ENCODE measurements at regions not wholly inside any gene's neighbourhood (a gene's known extent, or its start where the extent isn't known, plus 50 kb on each side); places are given as distances from the start of the nearest gene placed in this dataset.
"Not testable (repeated sequence)": the region's sequence is repeated elsewhere in the genome, so short reads cannot be mapped to it uniquely, and the experiment has no call there.

DNA sequence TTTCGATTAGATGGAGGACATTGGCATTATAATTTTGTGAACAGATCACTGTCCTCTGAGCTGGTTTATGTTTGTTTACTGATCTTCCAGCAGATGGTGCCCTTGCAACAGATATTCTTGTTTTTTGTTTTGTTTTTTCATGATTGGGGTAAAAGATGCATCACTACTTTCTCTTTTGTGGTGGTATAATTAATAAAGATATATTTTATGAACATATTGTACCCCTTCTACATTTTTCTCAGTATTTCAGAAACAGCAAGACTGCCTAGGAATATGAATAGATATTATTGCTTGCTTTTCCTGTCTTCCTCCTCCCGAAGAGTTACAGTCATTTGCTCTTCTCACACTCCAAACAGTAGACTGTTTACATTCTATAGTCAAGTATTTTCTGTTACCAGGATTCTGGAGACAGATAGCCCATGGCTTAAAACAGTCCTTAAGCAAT, 905.2 kb downstream of the TRAM1L1 start:
- H3K36me3 ChIP-seq (ENCODE audit: insufficient read depth, low read length), result no peaks in the 10 kb centered on the region
- H3K4me1 ChIP-seq (ENCODE audit: insufficient read depth, low read length), result no peaks in the 10 kb centered on the region
- H3K4me3 ChIP-seq (ENCODE audit: low read length), result no peak overlapping the region
- no peaks in the 10 kb centered on the region for H3K9me3 ChIP-seq (ENCODE audit: low read length)
- no peak overlapping the region for H2AFZ ChIP-seq (ENCODE audit: low read depth, low read length)
- H3K27me3 ChIP-seq (ENCODE audit: insufficient read depth, low read length), result no peaks in the 10 kb centered on the region

DNA sequence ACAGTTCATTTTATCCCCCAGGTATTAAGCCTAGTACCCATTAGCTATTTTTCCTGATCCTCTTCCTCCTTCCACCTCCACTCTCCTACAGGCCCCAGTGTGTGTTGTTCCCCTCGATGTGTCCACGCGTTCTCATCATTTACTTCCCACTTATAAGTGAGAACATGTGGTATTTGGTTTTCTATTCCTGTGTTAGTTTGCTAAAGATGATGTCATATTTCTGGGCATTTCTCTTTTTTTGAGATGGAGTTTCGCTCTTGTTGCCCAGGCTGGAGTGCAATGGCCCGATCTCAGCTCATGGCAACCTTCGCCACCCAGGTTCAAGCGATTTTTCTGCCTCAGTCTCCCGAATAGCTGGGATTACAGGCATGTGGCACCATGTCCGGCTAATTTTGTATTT, 934.0 kb downstream of the TRAM1L1 start:
- not testable (repeated sequence) for H3K4me3 ChIP-seq (ENCODE audit: low read length); H3K36me3 ChIP-seq (ENCODE audit: insufficient read depth, low read length); H3K9me3 ChIP-seq (ENCODE audit: low read length); H3K27me3 ChIP-seq (ENCODE audit: insufficient read depth, low read length); H2AFZ ChIP-seq (ENCODE audit: low read depth, low read length); H3K4me1 ChIP-seq (ENCODE audit: insufficient read depth, low read length)

DNA sequence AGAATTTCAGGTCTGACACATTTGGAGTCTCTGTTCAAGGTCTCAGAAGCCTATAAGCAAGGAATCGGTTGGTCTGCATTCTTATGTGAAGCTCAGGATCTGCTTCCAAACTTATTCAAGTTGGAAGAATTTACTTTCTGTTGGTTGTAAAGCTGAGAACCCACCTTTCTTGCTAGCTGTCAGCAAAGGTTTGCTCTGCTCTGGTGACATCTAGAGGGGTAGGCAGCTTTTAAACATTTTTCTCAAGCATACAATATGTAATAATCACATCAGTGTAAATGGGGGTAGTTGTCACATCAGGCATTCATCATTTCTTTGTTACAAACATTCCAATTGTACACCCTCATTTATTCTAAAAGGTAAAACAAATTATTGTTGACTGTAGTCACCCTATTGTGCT, 935.2 kb downstream of the TRAM1L1 start:
- Histone ChIP-seq H3K9me3 (ENCODE audit: low read length) (no peaks in the 10 kb centered on the region), H3K27me3 (ENCODE audit: insufficient read depth, low read length) (no peaks in the 10 kb centered on the region), H3K4me3 (ENCODE audit: low read length) (no peak overlapping the region), H2AFZ (ENCODE audit: low read depth, low read length) (no peak overlapping the region), H3K4me1 (ENCODE audit: insufficient read depth, low read length) (no peaks in the 10 kb centered on the region), H3K36me3 (ENCODE audit: insufficient read depth, low read length) (no peaks in the 10 kb centered on the region)

DNA sequence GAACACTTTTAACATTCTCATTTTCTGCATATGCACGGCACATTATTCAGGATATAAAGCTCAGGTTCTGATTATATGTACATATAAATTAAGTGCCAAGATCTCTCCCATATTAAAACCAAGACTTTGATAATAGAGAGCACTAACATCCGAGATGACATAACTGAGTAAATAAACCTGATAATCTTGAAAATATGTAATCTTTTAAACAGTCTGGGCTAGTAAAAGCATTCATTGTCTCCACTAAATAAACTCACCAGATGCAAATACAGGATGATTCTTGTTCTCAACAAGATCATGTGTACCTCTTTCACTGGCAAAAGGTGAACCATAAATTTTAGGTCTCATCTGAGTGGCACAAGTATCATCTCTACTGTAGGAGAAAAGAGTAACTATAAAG, 942.2 kb downstream of the TRAM1L1 start:
- Histone ChIP-seq H3K9me3 (ENCODE audit: low read length) (no peaks in the 10 kb centered on the region), H2AFZ (ENCODE audit: low read depth, low read length) (no peak overlapping the region), H3K36me3 (ENCODE audit: insufficient read depth, low read length) (no peaks in the 10 kb centered on the region), H3K27me3 (ENCODE audit: insufficient read depth, low read length) (no peaks in the 10 kb centered on the region), H3K4me3 (ENCODE audit: low read length) (no peak overlapping the region), H3K4me1 (ENCODE audit: insufficient read depth, low read length) (no peaks in the 10 kb centered on the region)

DNA sequence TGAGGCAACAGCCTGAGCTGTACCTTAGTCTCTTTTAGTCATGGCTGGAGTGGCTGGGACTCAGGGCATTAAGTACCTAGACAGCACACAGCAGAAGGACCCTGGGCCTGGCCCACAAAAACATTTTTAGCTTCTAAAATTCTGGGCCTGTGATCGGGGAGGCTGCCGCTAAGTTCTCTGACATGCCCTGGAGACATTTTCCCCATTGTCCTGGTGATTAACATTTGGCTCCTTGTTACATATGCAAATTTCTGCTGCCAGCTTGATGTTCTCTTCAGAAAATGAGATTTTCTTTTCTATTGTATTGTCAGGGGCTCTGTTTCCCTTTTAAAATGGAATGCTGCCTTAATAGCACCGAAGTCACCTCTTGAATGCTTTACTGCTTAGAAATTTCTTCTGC, 952.4 kb downstream of the TRAM1L1 start:
- no peaks in the 10 kb centered on the region for H3K36me3 ChIP-seq (ENCODE audit: insufficient read depth, low read length)
- no peaks in the 10 kb centered on the region for H3K4me1 ChIP-seq (ENCODE audit: insufficient read depth, low read length)
- H2AFZ ChIP-seq (ENCODE audit: low read depth, low read length), result no peak overlapping the region
- no peak overlapping the region for H3K4me3 ChIP-seq (ENCODE audit: low read length)
- H3K27me3 ChIP-seq (ENCODE audit: insufficient read depth, low read length), result no peaks in the 10 kb centered on the region
- no peaks in the 10 kb centered on the region for H3K9me3 ChIP-seq (ENCODE audit: low read length)

DNA sequence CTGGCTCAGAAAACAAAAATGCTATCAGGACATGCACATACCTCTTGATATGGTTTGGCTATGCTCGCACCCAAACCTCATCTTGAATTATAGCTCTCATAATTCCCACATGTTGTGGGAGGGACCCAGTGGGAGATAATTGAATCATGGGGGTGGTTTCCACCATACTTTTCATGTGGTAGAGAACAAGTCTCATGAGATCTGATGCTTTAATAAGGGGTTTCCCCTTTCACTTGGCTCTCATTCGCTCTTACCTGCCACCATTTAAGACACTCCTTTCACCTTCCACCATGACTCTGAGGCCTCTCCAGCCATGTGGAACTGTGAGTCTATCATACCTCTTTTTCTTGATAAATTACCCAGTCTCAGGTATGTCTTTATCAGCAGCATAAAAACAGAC, 958.6 kb downstream of the TRAM1L1 start:
- H3K27me3 ChIP-seq (ENCODE audit: insufficient read depth, low read length), result no peaks in the 10 kb centered on the region
- H3K4me1 ChIP-seq (ENCODE audit: insufficient read depth, low read length), result no peaks in the 10 kb centered on the region
- no peak overlapping the region for H2AFZ ChIP-seq (ENCODE audit: low read depth, low read length)
- H3K4me3 ChIP-seq (ENCODE audit: low read length), result no peak overlapping the region
- H3K36me3 ChIP-seq (ENCODE audit: insufficient read depth, low read length), result no peaks in the 10 kb centered on the region
- no peaks in the 10 kb centered on the region for H3K9me3 ChIP-seq (ENCODE audit: low read length)

DNA sequence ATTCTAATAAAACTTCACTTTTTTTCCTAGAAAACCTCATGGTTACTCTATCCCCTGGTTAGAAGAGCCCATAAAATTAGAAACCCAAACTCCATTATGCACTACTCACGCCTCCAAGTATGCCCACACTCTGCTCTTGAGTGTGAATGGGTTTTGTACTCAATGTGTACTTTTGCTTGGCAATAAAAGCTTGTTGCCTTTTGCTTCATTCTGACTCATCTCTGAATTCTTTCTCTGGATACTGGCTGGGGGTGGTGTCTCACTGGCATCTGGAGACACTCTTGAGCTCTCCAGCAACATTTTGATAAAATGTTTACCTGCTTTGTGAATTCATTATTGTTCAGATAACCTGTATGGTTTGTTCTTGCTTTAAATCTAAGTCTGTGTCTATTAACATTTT, 963.3 kb downstream of the TRAM1L1 start:
- H3K27me3 ChIP-seq (ENCODE audit: insufficient read depth, low read length), result no peaks in the 10 kb centered on the region
- no peaks in the 10 kb centered on the region for H3K36me3 ChIP-seq (ENCODE audit: insufficient read depth, low read length)
- no peak overlapping the region for H2AFZ ChIP-seq (ENCODE audit: low read depth, low read length)
- H3K4me1 ChIP-seq (ENCODE audit: insufficient read depth, low read length), result no peaks in the 10 kb centered on the region
- no peak overlapping the region for H3K4me3 ChIP-seq (ENCODE audit: low read length)
- no peaks in the 10 kb centered on the region for H3K9me3 ChIP-seq (ENCODE audit: low read length)

DNA sequence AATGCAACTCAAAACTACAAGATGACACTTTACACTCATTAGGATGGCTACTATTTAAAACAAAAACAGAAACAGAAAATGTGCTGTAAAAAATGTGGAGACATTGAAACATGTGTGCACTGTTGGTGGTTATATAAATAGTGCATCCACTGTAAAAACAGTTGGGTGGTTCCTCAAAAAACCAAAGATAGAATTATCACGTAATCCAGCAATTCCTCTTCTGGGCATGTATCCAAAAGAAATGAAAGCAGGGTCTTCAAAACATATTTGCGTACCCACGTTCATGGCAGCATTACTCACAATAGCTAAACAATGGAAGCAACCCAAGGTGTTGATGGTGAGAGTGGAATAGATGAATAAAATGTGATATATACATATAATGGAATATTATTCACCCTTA, 967.2 kb downstream of the TRAM1L1 start:
- H3K4me1 ChIP-seq (ENCODE audit: insufficient read depth, low read length), result no peaks in the 10 kb centered on the region
- H3K36me3 ChIP-seq (ENCODE audit: insufficient read depth, low read length), result no peaks in the 10 kb centered on the region
- H2AFZ ChIP-seq (ENCODE audit: low read depth, low read length), result no peak overlapping the region
- H3K4me3 ChIP-seq (ENCODE audit: low read length), result no peak overlapping the region
- H3K9me3 ChIP-seq (ENCODE audit: low read length), result no peaks in the 10 kb centered on the region
- H3K27me3 ChIP-seq (ENCODE audit: insufficient read depth, low read length), result no peaks in the 10 kb centered on the region

DNA sequence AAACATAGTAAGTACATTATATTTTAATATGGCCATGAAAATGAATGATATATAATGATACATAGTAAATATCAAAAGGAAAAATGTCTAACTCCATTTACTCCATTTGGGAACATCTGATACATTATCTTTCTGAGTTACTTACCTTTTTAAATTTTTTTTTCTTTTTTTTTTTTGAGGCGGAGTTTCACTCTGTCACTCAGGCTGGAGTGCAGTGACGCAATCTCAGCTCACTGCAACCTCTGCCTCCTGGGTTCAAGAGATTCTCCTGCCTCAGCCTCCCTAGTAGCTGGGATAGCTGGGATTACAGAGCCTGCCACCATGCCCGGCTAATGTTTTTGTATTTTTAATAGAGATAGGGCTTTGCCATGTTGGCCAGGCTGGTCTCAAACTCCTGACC, 972.5 kb downstream of the TRAM1L1 start:
- not testable (repeated sequence) for H3K4me1 ChIP-seq (ENCODE audit: insufficient read depth, low read length); H3K9me3 ChIP-seq (ENCODE audit: low read length); H3K4me3 ChIP-seq (ENCODE audit: low read length); H3K27me3 ChIP-seq (ENCODE audit: insufficient read depth, low read length); H2AFZ ChIP-seq (ENCODE audit: low read depth, low read length); H3K36me3 ChIP-seq (ENCODE audit: insufficient read depth, low read length)

DNA sequence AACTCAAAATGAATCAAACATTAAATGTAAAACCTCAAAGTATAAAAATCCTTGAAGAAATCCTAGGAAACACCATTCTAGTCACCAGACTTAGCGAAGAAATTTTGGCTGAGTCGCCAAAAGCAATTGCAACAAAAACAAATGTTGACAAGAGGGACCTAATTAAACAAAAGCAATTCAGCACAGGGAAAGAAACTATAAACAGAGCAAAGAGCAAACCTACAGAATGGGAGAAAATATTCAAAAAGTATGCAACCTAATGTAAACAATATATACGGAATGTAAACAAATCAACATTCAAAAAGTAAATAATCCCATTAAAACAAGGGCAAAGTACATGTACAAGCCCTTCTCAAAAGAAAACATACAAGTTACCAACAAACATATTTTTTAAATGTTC, 974.7 kb downstream of the TRAM1L1 start:
- Histone ChIP-seq H3K27me3 (ENCODE audit: insufficient read depth, low read length) (no peaks in the 10 kb centered on the region), H3K4me3 (ENCODE audit: low read length) (no peak overlapping the region), H3K9me3 (ENCODE audit: low read length) (no peaks in the 10 kb centered on the region), H3K36me3 (ENCODE audit: insufficient read depth, low read length) (no peaks in the 10 kb centered on the region), H2AFZ (ENCODE audit: low read depth, low read length) (no peak overlapping the region), H3K4me1 (ENCODE audit: insufficient read depth, low read length) (no peaks in the 10 kb centered on the region)

DNA sequence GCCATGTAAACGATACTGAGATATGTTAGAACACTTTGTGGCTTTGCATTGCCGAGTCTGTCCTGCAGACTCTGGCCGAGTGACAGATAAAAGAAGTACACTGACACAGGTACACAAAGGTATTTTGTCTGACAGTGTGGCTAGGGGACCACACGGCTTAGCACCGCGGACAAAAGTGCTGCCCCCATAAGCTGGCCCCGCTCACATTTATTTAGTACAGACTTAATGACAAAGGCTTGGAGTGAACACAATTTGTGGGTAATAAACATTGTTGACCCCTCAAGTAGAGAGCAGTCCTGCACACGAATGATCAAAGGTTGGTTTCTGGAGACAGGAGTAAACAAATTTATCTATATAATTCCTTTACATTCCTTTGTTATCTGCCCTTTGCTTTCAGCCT, 976.8 kb downstream of the TRAM1L1 start:
- H3K27me3 ChIP-seq (ENCODE audit: insufficient read depth, low read length), result no peaks in the 10 kb centered on the region
- no peak overlapping the region for H3K4me3 ChIP-seq (ENCODE audit: low read length)

DNA sequence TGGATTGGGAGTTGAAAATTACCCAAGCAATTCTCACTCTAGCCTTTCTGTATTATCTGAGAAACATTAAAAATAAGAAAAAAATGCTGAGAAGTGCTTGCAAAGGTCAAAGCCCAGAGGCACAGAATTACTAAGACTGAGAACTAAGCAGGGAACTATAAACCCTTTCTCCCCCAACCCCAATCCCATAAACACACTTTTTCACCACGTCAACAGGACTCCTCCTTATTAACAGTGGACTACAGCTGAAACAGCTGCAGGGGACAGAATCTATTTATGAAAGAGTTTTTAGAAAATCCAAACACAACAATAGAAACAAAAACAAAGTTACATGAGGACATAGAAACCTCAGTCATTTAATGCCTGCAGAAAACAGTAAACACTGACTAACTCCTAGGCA, 984.1 kb downstream of the TRAM1L1 start:
- H2AFZ ChIP-seq (ENCODE audit: low read depth, low read length), result peak overlapping the region; percentile 46
- H3K27me3 ChIP-seq (ENCODE audit: insufficient read depth, low read length), result no peaks in the 10 kb centered on the region
- no peaks in the 10 kb centered on the region for H3K36me3 ChIP-seq (ENCODE audit: insufficient read depth, low read length)
- H3K4me1 ChIP-seq (ENCODE audit: insufficient read depth, low read length), result no peaks in the 10 kb centered on the region
- H3K4me3 ChIP-seq (ENCODE audit: low read length), result no peak overlapping the region
- H3K9me3 ChIP-seq (ENCODE audit: low read length), result no peaks in the 10 kb centered on the region

More for the DNA sequence above, 976.8 kb downstream of the TRAM1L1 start:
- Histone ChIP-seq H3K4me1 (ENCODE audit: insufficient read depth, low read length) (no peaks in the 10 kb centered on the region), H2AFZ (ENCODE audit: low read depth, low read length) (no peak overlapping the region), H3K9me3 (ENCODE audit: low read length) (no peaks in the 10 kb centered on the region), H3K36me3 (ENCODE audit: insufficient read depth, low read length) (no peaks in the 10 kb centered on the region)

DNA sequence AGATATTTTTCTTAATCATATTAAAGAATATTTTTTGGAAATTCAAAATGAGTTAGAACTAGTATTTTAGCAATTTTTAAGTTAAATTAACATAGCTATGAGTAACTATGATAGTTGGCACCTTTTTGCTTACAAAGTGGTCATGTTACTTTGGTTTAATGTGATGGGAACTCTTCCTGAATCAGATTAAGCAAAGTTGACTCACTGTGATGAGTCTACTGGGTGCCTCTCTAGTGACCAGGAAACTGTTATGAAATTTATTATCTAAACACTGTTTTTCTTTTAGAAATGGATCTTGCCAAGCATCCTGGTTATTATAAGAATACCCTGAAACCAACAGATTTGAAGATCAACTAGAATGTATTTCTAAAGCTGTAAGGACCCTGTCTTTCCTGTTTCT, 985.8 kb downstream of the TRAM1L1 start:
- H3K9me3 ChIP-seq (ENCODE audit: low read length), result no peaks in the 10 kb centered on the region
- H3K36me3 ChIP-seq (ENCODE audit: insufficient read depth, low read length), result no peaks in the 10 kb centered on the region
- H3K4me3 ChIP-seq (ENCODE audit: low read length), result no peak overlapping the region
- peaks cover 15% of the 10 kb centered on the region for H3K4me1 ChIP-seq (ENCODE audit: insufficient read depth, low read length)
- no peaks in the 10 kb centered on the region for H3K27me3 ChIP-seq (ENCODE audit: insufficient read depth, low read length)
- no peak overlapping the region for H2AFZ ChIP-seq (ENCODE audit: low read depth, low read length)

DNA sequence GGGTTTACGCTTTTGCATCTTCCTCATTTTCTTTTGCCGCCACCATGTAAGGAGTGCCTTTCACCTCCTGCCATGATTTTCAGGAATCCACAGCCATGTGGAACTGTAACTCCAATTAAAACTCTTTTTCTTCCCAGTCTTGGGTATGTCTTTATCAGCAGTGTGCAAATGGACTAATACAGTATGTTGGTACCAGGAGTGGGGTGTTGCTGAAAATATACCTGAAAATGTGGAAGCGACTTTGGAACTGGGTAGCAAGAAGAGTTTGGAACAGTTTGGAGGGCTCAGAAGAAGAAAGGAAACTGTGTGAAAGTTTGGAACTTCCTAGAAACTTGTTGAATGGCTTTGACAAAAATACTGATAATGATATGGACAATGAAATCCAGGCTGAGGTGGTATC, 983.9 kb upstream of the NDST4 start:
- not testable (repeated sequence) for H3K9me3 ChIP-seq (ENCODE audit: low read length); H2AFZ ChIP-seq (ENCODE audit: low read depth, low read length); H3K27me3 ChIP-seq (ENCODE audit: insufficient read depth, low read length); H3K4me3 ChIP-seq (ENCODE audit: low read length); H3K36me3 ChIP-seq (ENCODE audit: insufficient read depth, low read length)
- H3K4me1 ChIP-seq (ENCODE audit: insufficient read depth, low read length), result peaks cover 19% of the 10 kb centered on the region

Data from neuron (in vitro differentiated cells).